ENCODE measurements at regions not wholly inside any gene's neighbourhood (a gene's known extent, or its start where the extent isn't known, plus 50 kb on each side); places are given as distances from the start of the nearest gene placed in this dataset.

DNA sequence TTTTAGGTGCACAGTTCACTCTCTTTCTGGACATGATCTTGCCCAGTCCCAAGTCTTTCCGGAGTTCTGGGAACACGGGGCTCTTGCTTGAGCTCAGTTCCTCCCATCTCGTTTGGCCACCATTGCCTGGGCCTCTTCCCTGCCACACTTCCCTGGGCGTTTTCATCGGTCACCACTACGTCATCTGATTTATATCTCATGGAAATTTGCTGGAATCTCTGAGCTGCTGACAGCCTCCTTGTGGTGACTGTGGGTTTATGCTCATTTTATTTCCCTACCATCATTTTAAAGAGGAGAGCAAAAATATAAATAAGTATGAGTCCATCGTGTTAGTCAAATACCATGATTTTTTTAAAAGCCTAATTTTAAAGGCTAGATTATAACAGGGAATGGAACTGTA, 449.1 kb upstream of the KAZN start:
- TF ChIP-seq, protein P1, sequence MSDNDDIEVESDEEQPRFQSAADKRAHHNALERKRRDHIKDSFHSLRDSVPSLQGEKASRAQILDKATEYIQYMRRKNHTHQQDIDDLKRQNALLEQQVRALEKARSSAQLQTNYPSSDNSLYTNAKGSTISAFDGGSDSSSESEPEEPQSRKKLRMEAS (IDR thresholded peaks at IDR 0.05), result no peak
- TF ChIP-seq YY1 (IDR thresholded peaks at IDR 0.05; ENCODE audit: low read depth) (no peak), EP300 (IDR thresholded peaks at IDR 0.05; ENCODE audit: borderline replicate concordance) (no peak), RAD21 (IDR thresholded peaks at IDR 0.05; ENCODE audit: low read depth) (no peak), CREB1 (IDR thresholded peaks at IDR 0.05; ENCODE audit: low read depth) (no peak), ZBTB7A (IDR thresholded peaks at IDR 0.05; ENCODE audit: low read depth) (no peak), FOXM1 (IDR thresholded peaks at IDR 0.05; ENCODE audit: borderline replicate concordance, low read depth) (no peak), TAF1 (IDR thresholded peaks at IDR 0.05; ENCODE audit: low read depth) (no peak), CEBPB (IDR thresholded peaks at IDR 0.05) (no peak), NFIC (IDR thresholded peaks at IDR 0.05) (no peak)
- TF ChIP-seq, protein P2, sequence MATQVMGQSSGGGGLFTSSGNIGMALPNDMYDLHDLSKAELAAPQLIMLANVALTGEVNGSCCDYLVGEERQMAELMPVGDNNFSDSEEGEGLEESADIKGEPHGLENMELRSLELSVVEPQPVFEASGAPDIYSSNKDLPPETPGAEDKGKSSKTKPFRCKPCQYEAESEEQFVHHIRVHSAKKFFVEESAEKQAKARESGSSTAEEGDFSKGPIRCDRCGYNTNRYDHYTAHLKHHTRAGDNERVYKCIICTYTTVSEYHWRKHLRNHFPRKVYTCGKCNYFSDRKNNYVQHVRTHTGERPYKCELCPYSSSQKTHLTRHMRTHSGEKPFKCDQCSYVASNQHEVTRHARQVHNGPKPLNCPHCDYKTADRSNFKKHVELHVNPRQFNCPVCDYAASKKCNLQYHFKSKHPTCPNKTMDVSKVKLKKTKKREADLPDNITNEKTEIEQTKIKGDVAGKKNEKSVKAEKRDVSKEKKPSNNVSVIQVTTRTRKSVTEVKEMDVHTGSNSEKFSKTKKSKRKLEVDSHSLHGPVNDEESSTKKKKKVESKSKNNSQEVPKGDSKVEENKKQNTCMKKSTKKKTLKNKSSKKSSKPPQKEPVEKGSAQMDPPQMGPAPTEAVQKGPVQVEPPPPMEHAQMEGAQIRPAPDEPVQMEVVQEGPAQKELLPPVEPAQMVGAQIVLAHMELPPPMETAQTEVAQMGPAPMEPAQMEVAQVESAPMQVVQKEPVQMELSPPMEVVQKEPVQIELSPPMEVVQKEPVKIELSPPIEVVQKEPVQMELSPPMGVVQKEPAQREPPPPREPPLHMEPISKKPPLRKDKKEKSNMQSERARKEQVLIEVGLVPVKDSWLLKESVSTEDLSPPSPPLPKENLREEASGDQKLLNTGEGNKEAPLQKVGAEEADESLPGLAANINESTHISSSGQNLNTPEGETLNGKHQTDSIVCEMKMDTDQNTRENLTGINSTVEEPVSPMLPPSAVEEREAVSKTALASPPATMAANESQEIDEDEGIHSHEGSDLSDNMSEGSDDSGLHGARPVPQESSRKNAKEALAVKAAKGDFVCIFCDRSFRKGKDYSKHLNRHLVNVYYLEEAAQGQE (IDR thresholded peaks at IDR 0.05; ENCODE audit: low read depth), result no peak
- TF ChIP-seq, protein P3, sequence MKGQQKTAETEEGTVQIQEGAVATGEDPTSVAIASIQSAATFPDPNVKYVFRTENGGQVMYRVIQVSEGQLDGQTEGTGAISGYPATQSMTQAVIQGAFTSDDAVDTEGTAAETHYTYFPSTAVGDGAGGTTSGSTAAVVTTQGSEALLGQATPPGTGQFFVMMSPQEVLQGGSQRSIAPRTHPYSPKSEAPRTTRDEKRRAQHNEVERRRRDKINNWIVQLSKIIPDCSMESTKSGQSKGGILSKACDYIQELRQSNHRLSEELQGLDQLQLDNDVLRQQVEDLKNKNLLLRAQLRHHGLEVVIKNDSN (IDR thresholded peaks at IDR 0.05), result no peak
